ENCODE measurements at regions not wholly inside any gene's neighbourhood (a gene's known extent, or its start where the extent isn't known, plus 50 kb on each side); places are given as distances from the start of the nearest gene placed in this dataset.
"Not testable (repeated sequence)": the region's sequence is repeated elsewhere in the genome, so short reads cannot be mapped to it uniquely, and the experiment has no call there.

GRCh38 chrY:7803737-7804136, 892.2 kb upstream of the AMELY start:
- DNase-seq = no peak

DNA sequence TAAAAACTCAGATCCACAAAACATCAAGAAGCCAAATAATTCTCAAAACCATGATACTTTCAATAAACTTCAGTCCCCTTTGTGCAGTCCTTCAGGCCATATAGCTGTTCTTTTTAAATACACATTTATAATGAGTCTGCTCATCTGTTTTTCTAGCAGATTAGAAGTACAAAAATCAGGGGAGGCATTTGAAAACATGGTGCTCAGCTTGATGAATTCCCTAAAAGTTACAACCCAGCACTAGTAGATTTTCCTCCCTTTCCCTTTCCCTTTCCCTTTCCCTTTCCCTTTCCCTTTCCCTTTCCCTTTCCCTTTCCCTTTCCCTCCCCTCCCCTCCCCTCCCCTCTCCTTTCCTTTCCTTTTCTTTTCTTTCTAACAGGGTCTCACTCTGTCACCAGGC, 884.6 kb upstream of the AMELY start:
- no peak for DNase-seq

DNA sequence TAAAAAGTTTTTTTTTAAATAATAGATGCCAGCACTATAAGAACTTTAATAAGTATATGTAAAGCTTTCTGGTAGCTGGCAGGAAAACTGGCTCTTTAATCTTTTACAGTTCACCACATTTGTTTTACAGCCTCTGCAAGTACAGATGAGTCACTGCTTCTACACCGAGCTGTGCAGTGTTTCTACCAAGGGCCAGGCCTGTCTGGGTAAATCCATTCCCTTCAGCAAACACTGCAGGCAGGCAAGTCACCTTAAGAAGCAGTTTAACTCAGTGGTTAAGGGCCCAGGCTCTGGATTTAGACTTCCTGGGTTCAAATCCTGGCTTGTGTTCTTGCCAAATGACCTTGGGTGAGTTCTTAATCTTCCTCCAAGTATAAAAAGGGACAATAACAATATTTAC, 882.9 kb upstream of the AMELY start:
- no peak for DNase-seq

- no peak for DNase-seq
Measured at GRCh38 chrY:7793989-7794388, 882.4 kb upstream of the AMELY start.

GRCh38 chrY:7792431-7792830, 880.9 kb upstream of the AMELY start:
- no peak for DNase-seq

DNA sequence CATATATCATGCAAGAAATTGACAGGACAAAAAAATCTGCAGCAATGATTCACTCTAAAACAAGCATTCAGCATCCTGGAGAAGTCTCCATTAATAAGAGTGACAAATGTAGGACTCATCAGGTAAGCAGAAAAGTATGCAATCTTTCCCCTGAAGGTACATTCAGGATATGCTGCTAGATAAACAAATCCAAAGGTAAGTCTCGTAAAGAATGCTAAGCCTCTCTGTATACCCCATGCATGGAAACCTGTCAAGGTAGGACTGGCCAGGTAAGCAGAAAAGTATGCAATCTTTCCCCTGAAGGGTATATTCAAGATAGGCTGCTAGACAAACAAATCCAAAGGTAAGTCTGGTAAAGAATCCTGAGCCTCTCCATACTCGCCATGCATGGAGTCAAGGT, 869.9 kb upstream of the AMELY start:
- DNase-seq = no peak

DNA sequence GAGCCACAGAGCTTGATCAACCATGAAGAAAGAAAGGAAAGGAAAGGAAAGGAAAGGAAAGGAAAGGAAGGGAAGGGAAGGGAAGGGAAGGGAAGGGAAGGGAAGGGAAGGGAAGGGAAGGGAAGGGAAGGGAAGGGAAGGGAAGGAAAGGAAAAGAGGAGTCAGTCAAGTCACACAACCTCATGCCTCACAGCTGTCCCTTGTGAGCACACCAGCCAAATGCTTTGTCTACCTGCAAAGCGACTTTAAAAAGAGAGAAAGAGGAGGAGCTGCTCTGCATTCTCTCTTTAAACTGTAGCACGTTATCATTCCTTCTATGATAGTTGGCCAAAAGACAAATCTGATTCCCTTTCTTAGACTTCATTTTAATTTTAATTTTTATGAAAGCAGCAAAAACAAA, 863.9 kb upstream of the AMELY start:
- not testable (repeated sequence) for DNase-seq

- DNase-seq = no peak
Measured at GRCh38 chrY:7771771-7772170, 860.2 kb upstream of the AMELY start.

DNA sequence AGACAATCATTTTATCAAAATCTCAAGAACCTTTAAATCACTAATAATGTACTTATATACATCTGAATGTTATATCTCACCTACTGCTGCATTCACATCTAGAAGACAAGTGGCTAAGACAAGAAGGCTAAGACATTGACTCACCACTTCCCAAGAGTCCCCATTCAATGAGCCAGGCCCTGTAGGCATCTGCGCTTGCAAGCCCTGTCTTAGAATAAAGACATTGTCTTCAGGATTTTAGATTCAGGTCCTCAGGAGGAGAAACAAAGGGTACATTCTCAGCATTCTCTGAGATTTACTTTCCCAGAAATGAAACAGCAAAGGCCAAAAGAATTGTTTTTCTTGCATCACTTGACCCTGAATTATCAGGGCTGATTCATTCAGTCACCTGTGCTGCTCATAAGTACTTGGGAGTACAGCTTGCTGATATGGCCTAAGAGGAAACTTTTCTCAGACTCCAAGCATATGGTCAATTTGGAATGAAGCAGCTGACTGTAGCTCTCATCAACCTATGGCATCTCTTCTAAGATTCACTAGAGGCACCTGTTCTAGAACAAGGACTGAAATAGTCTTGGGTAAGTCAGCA, 858.3 kb upstream of the AMELY start:
- no peak for DNase-seq

GRCh38 chrY:7768901-7769300, 857.3 kb upstream of the AMELY start:
- no peak for DNase-seq

- no peak for DNase-seq
Measured at GRCh38 chrY:7753711-7754110, 842.2 kb upstream of the AMELY start.

GRCh38 chrY:7746781-7747180, 835.2 kb upstream of the AMELY start:
- DNase-seq = no peak

DNA sequence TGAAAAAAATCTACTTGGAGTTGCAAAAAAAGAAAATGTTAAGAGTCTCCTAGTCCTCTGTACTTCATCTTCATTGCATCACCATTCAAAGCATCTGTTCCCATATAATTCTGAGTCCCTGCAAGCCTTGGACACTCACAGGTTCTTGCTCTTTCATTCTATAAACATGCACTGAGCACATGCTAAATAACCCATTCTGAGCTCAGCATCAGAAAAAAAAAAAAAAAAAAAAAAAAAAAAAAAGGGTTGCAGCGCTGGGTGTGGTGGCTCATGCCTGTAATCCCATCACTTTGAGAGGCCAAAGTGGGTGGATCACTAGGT, 834.0 kb upstream of the AMELY start:
- DNase-seq = no peak

DNA sequence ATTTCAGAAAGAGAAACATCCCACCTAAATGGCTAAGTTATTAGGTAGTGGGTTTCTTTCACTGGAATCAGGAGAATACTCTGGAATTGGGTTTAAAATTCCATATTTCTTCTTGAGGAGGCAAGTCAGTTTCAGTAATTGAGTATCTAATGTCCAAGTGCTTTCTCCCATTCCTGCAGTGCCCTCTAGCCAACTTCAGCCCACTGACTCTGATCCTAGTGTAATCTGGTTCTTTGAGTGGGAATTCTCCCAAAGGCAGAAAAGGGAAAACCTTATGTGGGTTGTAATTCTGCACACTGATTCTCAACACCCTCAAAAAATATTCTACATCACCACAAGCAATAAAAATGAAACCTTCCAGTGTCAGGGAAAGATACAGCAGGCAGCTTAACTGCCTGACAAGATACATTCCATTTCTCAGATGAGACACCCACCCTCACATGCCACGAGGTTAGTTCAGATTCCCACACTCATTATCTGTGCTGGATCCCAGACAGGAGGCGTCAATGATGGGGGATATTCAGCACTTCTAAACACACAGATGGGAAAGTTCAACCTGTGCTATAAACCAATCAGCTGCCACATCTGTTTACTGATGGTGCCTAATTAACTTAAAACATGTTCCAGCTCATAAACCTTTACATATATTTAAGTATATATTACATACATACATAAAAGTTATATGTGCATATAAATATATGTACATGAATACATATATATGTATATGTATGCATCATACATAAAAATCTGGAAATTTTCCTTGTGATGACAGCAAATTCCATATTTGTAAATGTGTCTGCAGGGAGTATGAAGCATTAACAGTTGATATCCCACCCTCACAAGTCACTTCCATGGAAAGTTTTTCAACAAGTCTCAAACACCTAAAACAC, 833.4 kb upstream of the AMELY start:
- DNase-seq = no peak

DNA sequence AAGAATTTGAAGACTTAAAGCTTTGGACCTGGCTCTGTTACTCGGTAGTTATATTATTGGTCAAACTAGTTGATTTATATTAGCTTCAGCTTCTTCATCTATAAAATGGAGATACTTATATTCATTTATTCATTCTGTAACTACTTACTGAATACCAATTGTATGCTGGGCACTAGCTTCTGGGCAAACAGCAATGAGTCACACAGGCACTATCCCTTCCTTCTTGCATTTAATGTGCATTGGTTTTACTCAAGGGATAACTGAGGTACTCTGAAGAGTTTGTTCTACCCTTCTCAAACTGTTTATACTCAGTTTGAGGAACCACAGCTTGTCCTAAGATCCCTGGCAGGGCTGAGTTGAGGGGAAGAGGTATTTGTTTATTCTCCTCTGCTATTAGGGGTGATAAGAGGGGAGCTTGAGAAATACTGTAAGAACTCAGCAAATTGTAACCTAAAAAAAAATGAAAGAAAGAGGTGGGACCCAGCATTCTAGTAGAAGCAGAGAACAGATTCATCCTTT, 825.4 kb upstream of the AMELY start:
- DNase-seq = no peak

DNA sequence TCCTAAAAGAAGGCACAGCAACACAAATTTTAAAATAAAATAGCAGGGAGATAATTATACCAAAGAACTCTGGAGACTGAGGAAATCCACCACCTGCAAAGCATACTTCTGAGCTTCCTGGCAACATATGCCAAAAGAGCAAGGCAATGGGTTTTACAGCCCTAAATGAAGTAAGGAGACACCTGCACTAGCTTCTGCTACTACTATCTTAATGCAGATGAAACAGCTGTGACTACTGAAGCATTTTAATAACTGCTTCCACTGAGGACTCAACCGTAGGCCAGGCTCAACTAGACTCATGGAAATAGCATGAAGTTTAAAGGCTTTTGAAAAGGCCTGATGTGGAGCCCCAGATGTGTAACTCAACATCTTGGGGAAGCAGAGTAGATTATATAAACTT, 820.1 kb upstream of the AMELY start:
- DNase-seq = no peak

DNA sequence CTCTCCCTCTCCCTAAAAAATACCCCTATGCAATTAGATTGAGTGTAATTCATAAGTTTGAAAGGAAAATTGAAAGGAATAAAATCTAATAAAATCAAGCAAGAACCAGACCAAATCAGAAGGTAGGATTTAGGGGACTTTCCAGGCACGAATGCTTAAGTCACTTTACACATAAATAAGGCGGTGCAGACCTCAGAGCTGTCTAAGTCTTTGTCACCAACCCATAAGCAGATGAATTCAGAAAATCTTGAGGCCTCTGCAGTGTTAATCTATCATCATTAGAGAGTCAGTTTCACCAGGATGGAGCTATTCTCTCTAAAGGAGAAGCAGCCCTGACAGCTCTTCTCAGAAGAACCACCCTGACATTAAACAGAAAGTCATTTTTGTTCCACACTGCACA, 819.1 kb upstream of the AMELY start:
- DNase-seq = peak in 1 of 5 experiments; percentile 20

- no peak for DNase-seq
Measured at GRCh38 chrY:7730071-7730470, 818.5 kb upstream of the AMELY start.

DNA sequence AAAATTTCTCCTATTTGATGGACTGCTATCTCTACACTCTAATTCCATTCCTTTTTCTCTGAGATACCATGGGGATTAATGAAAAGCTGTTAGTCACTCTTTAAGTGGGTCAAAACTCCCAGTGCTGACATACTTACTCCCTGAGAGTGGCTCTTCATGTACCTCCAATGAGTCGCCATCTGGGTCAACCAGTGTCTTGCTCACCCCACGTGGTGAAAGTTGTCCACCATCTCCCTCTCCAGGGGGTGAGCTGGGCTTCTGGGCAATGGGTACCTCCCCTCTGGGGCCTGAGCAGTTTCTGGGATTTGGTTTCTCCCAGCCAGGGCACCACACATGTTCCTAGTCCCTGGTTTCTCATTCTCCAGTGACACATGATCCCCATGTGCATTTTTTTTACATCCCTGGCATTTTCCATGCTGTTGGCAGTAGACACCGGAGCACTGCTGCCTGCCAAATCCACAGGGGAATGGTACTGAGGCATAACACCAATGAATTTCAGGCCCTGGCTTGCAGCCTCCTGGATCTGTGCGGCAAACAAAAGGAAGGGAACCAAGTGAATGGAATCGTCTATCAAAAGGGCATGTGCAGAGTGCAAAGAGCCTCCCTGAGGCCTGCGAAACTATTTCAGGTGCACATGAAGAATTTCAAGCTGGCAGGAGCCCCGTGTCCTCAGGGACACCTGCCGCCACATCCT, 817.9 kb upstream of the AMELY start:
- no peak for DNase-seq

GRCh38 chrY:7728935-7729317, 817.4 kb upstream of the AMELY start:
- no peak for DNase-seq

DNA sequence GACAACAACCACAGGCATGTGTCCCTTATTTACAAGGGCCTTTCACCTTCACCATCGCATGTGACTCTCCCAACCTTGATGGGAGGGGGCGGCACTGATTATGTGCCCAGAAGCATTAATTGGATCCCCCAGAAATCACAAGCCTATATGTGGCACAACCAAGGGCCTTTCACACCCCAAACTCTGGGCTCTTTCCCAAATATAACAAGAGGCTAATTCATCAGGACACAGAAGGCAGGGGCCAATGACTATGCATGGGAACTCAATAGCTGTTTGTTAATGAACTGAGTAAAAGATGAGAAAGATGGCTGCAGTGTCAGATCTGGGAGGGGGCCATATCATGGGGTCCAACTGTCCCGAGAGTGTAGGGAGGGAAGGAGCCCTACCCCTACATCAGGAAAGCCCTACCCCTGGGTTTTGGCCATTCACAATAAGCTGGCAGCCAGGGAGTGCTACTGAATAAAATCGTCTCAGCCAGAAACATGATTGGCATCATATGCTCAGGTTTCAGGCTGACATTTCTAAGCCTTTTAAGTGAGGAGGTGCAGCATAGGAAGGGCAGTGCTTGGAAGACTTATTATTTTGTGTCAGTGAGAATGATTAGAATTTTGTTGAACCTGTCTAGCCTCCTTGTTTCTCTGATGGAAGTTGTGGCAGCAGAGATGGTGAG, 814.4 kb upstream of the AMELY start:
- DNase-seq = no peak

- DNase-seq = no peak
Measured at GRCh38 chrY:7723991-7724632, 812.6 kb upstream of the AMELY start.

- no peak for DNase-seq
Measured at GRCh38 chrY:7723127-7723526, 811.6 kb upstream of the AMELY start.
